GM19452 (cell line): ENCODE measurements at regions not wholly inside any gene's neighbourhood (a gene's known extent, or its start where the extent isn't known, plus 50 kb on each side); places are given as distances from the start of the nearest gene placed in this dataset.
"Not testable (repeated sequence)": the region's sequence is repeated elsewhere in the genome, so short reads cannot be mapped to it uniquely, and the experiment has no call there.

Source experiments
- ATAC-seq: cut with Tn5 transposase; IDR thresholded peaks from one replicate; pipeline ENCODE4 v1.9.1; 2021; ENCODE audit not compliant: unreplicated experiment

DNA sequence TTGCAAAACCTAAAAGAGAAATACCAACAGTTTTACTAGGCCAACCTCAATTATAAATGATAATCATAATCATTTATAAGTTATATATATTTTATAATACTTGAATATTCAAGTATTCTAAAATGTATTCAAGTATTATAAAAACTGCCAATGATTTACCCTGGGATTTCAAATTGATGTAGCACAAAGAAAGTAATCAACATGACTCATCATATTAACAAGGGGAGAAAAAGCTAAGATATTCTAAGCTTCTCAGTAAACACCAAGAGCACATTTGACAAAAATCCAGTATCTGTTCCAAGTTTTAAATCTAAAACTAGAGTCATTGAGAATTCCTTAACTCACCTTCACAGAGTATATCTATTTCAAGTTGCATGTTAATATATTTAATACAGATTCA lies 56.1 kb downstream of the CAPZA3 start:
- no peak for ATAC-seq

DNA sequence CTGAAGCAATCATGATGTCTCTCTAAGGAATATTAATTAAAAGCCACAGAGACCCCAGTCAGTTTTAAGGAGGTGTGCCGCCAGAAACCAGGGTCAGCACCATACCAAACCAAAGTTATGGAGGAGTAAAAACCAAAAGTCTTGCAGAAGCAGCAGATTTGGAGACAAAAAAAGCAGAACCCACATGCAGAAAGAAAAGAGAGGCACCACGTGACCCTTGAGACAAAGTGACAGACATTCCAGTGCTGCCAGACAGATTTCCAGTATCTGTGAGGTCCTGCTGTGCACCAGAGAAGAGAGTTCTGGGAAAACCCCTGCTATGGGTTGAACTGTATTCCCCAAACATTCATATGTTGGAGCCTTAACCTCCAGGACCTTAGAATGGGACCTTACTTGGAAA lies 59.7 kb downstream of the CAPZA3 start:
- no peak for ATAC-seq

DNA sequence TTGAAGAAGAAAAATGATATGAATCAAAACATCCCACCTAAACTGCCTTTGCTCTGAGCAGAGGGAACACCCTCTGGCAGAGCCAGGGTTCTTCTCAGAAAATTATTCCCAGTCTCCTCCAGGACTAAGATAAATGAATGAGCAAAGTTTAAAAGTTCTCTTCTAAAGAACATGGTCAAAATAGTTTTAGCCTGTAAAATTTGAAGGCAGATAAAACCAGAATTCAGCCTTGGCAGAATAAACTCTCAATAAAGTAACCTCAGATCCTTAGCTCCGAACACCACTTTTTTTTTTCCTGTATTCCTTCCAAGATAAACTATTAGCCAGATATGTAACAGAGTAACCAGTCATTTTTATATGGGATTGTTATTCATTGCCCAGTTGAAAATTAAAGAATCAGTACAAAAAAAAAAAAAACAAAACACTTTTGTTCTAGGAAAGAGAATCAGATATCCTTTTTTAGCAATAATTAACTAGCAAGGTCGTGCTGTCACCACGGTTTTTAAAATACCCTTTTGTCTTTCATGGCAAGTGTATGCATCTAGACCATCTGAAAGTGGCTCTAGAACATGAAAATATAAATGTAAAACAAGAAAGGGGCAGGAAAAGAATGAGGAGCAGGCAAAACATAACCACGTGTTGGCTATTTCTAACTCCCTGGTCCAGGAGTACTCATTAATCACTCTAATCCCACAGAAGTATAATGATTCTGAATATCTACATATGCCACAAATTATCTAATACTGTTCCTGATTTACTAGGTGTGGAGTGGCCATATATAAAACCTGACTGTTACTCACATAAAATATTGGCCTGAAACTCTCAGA lies 60.8 kb downstream of the CAPZA3 start:
- no peak for ATAC-seq

- ATAC-seq, result no peak
Observed at GRCh38 chr12:18799561-18799960, 61.6 kb downstream of the CAPZA3 start.

DNA sequence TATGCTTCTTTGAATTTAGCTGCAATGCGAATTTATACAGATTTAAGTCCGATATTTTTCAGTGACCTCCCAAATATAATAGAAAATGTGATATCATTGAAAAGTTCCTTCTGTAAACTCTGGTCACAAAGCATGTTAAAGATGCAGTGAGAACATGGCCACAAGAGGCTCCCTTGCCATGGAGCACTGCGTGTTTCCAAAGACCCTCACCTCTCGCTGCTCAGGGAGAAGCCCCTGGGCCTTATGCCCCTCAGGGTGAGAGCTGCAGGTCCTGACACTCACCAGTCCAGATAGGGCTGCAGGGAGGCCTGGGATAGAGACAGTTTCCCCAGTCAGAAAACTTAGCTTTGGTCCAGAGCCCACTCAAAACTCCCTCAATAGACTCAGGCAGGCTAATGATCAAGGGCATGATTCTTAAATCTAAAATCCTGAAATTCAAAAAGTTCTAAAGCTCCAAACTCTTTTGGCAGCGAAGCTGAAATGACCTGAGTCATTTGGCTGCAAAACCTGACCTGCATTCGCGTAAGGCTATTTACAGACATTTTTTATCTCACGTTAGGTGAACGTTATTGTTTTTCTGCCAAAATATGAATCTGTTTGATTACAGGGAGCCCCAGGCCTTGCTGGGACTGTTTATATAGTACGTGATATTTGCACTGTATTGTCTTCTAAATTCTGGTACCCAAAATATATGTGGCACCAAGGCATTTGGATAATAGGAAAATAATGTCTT lies 67.8 kb downstream of the CAPZA3 start:
- ATAC-seq, result no peak

- no peak for ATAC-seq
Observed at GRCh38 chr12:18807714-18808113, 69.8 kb downstream of the CAPZA3 start.

GRCh38 chr12:18808221-18808620 lies 70.3 kb downstream of the CAPZA3 start:
- ATAC-seq, result no peak

DNA sequence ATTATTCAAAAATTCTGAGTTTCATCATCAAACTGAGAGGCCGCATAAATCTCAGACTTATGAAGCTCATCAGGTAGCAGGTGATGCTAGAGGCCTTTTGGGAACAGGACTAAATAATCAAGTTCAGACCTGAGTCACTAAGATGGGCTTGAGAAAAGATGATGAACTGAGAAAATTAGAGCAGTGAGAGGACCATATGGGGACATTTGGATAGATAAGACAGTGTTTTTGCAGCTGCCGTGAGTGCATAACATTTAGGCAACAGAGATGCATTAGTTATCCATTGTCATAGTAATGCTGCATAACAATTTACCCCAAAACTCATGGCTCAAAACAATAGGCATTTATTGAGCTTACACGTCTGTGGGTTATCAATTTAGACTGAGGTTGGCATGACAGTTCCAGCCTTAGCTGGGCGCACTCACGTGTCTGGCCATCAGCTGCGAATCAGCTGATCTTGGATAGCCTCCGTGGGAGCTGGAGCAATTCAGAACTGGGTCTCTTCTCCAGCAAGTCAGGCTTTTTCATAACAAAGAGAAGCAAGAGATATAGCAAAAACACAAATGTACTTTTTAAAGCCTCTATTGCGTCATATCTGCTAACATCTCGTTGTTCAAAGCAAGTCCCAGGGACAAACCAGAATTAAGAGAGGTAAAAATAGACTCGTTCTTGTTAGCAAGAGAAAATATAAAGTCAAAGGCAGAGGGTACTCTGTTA lies 72.8 kb downstream of the CAPZA3 start:
- no peak for ATAC-seq

DNA sequence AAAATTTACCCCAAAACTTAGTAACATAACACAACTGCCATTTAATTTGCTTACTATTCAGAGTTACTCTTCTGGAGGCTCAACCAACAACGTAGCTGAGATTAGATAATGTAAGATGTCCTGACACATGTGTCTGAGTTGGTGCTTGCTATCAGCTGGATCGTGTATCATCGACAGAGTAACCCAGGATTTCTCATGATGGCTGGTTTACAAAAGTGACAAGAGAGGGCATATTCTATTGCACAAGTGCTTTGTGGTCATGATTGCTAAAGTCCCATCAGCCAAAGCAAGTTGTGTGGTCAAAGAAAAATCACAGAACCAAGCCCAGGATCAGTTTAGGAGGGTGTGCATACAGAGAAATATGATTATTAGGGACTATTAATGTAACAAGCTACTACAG lies 73.4 kb downstream of the CAPZA3 start:
- no peak for ATAC-seq

GRCh38 chr12:18813753-18814152 lies 75.8 kb downstream of the CAPZA3 start:
- no peak for ATAC-seq

DNA sequence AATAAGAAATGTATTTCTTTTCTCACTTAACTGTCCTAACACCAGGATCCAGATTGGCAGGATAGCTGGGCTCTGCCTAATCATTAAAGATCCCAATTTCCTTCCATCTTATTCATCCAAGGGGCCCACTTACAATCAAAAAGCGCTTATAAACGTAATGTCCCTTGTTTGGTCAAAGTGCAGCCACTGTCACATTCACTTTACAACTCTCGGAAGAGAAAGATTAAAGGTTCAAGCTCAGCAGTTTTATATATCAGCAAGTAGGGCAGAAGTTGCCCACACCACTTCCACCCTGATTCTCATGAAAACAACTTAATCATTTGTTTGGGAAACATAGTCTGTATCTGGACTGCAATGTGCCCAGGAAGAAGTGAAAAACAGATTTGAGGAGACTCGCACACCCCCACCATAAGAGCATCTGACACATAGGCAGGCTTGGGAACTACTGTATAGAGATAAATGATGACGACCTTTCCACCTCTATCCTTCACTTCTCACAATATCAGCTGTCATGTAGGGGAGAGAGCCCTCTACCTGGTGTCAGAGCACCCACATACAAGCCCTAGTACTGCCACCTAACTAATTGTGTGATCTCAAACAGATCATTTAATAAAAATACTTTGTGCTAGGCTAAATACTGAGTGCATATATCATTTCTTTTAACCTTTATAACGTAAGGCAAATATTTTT lies 80.8 kb downstream of the CAPZA3 start:
- no peak for ATAC-seq

DNA sequence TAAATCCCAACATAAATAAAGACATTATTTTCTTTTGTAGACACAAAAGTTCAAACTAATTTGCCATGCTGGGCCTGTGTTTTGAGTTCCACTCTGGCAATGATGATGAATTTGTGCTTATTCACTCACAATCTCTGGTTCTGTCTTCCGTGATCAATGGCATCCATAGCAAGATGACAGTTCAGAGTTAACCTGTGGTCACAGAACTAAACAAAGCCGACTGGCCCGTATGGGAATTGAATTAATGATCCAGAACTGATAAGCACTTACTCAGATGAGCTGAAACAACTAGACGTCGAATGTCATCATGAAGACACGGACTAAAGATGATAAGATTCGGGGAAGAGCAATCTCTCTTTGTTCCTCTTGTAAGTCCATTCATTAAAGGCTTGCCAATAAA lies 81.6 kb downstream of the CAPZA3 start:
- no peak for ATAC-seq

GRCh38 chr12:18823461-18823860 lies 85.5 kb downstream of the CAPZA3 start:
- ATAC-seq, result no peak

DNA sequence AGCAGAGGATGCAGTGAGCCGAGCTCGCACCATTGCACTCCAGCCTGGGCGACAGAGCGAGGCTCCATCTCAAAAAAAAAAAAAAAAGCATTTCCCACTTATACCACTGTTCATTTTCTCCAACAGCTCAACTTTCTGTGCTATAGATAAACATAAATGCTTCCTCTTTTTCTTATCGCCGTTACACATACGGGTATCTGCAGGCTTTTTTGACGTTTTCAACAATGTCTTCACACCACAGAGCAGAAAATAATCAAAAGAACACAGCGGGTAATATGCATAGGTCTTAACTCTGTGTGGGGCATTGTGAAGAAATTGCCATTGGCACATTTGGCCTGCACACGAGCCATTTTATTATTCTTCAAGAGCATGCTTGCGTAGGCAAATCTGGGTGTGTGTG lies 86.4 kb downstream of the CAPZA3 start:
- ATAC-seq, result no peak

DNA sequence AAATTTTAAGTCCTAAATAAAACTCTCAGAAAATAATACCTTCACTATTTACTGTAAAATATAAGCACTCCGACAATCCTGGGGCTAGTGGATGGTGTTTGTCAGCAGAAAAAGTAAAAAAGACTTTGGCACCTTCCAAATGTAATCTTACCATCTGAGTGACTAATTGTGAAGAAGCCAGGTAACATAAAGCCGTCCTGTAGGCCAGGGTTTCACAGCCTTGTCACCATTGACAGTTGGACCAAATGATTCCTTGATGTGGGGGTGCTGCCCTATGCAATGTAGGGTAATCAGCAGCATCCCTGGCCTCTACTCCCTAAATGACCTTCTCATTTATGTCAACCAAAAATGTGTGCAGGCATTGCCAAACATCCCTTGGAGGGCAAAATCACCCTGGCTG lies 87.2 kb downstream of the CAPZA3 start:
- ATAC-seq, result no peak

DNA sequence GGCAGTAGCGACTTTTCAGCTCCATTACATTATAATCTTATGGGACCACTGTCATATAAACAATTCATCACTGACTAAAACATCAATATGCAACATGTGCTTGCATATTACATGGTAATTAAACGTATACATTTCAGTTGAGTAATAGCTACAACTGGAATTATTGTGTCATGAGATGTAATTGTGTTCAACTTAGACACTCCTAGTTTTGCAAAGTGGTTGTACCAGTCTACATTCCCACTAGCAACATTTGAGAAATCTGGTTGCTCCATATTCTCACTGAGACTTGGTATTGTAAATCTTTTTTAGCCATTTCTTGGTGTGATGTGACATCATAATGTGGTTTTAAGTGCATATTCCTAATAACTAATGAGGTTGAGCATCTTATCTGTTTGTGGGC lies 90.0 kb downstream of the CAPZA3 start:
- ATAC-seq, result no peak

DNA sequence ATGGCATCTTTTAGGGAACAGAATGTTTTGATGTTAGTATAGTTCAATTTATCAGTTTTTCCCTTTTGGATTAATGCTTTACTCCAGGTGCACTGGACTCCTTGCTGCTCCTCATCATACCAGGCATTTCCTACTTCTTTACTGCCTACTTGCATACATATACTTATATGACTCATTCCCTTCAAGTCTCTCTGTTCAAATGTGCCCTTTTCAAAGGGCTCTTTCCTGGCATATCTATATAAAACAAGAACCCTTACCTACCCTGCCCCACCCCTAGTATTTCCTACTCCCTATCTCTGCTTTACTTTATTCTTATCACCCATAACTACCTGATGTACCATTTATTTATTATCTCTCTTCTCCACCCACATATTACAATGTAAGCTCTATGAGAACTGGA lies 90.6 kb downstream of the CAPZA3 start:
- no peak for ATAC-seq

- no peak for ATAC-seq
Observed at GRCh38 chr12:18828987-18829386, 91.1 kb downstream of the CAPZA3 start.

DNA sequence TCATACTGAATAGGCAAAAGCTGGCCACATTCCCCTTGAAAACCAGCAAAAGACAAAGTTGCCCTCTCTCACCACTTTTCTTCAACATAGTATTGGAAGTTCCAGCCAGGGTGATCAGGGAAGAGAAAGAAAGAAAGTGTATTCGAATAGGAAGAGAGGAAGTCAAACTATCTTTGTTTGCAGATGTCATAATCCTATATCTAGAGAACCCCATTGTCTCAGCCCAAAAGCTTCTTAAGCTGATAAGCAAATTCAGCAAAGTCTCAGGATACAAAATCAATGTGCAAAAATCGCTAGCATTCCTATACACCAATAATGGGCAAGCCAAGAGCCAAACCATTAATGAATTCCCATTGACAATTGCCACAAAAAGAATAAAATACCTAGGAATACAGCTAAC lies 95.0 kb downstream of the CAPZA3 start:
- not testable (repeated sequence) for ATAC-seq

GRCh38 chr12:18837025-18837424 lies 99.1 kb downstream of the CAPZA3 start:
- ATAC-seq, result no peak

DNA sequence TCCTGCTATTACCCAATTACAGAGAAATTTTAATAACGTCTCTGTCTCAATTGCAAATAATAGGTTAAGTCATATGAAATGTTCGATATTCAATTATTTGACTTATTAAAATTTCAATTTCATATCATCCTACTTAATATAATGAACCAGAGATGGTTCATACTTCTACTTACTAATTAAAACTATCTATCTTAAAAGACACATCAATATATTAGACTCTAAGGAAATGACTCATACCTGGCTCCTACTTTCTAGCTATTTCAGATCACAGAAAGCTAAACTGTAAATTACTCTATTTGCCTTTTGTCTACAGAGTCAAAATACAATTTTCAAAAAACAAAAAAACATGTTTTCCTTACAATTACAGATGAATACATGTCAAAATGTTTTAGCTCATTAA lies 99.6 kb downstream of the CAPZA3 start:
- ATAC-seq, result no peak
